ENCODE measurements at regions not wholly inside any gene's neighbourhood (a gene's known extent, or its start where the extent isn't known, plus 50 kb on each side); places are given as distances from the start of the nearest gene placed in this dataset.

GRCh38 chr2:144580521-144581161, 60.7 kb upstream of the ZEB2 start:
- peaks cover 0 to 4% (median 0%) of the 10 kb centered on the region in 11 experiments; a peak in 1 of 22 replicates for H3K9me3 ChIP-seq (replicated peaks in 1 of 11)
- no peak overlapping the region for H3K27ac ChIP-seq
- peaks cover 0 to 17% (median 5%) of the 10 kb centered on the region in 11 experiments; a peak in 3 of 22 replicates for H3K27me3 ChIP-seq
- peak overlapping the region in 9 of 11 experiments; percentile 2 to 45 (median 11); a peak in 9 of 22 replicates for H3K4me2 ChIP-seq
- no peak overlapping the region for H3K9ac ChIP-seq
- no peak overlapping the region for H3K4me3 ChIP-seq
- peaks cover 5 to 17% (median 13%) of the 10 kb centered on the region in 10 experiments; a peak in 13 of 20 replicates for H3K4me1 ChIP-seq
- no peaks in the 10 kb centered on the region for H3K36me3 ChIP-seq
- no peak for TF ChIP-seq Cebpa-rat (IDR thresholded peaks at IDR 0.05)
- H4K20me1 ChIP-seq: no peaks in the 10 kb centered on the region

GRCh38 chr2:144579556-144579955, 59.6 kb upstream of the ZEB2 start:
- Histone ChIP-seq H3K27me3 (peaks cover 0 to 17% (median 5%) of the 10 kb centered on the region in 11 experiments; a peak in 3 of 22 replicates), H3K9me3 (replicated peaks in 1 of 11) (peaks cover 0 to 7% (median 0%) of the 10 kb centered on the region in 11 experiments; a peak in 4 of 22 replicates), H3K9ac (no peak overlapping the region), H3K4me3 (no peak overlapping the region), H3K27ac (no peak overlapping the region), H3K4me1 (peaks cover 5 to 17% (median 13%) of the 10 kb centered on the region in 10 experiments; a peak in 13 of 20 replicates), H4K20me1 (no peaks in the 10 kb centered on the region), H3K36me3 (no peaks in the 10 kb centered on the region), H3K4me2 (no peak overlapping the region)
- TF ChIP-seq Cebpa-rat (IDR thresholded peaks at IDR 0.05): no peak

GRCh38 chr2:144578099-144578498, 58.2 kb upstream of the ZEB2 start:
- Histone ChIP-seq H4K20me1 (no peaks in the 10 kb centered on the region), H3K4me3 (no peak overlapping the region), H3K36me3 (no peaks in the 10 kb centered on the region), H3K27me3 (peaks cover 0 to 17% (median 5%) of the 10 kb centered on the region in 11 experiments; a peak in 3 of 22 replicates), H3K27ac (no peak overlapping the region), H3K4me1 (peaks cover 5 to 17% (median 11%) of the 10 kb centered on the region in 10 experiments; a peak in 13 of 20 replicates), H3K4me2 (no peak overlapping the region), H3K9me3 (replicated peaks in 1 of 11) (peaks cover 0 to 7% (median 0%) of the 10 kb centered on the region in 11 experiments; a peak in 3 of 22 replicates), H3K9ac (no peak overlapping the region)
- TF ChIP-seq Cebpa-rat (IDR thresholded peaks at IDR 0.05): no peak

- H4K20me1 ChIP-seq: no peaks in the 10 kb centered on the region
Measured at GRCh38 chr2:144572977-144573376, 53.1 kb upstream of the ZEB2 start.

GRCh38 chr2:144571770-144572169, 51.9 kb upstream of the ZEB2 start:
- Histone ChIP-seq H3K4me3 (no peak overlapping the region), H4K20me1 (no peaks in the 10 kb centered on the region), H3K36me3 (no peaks in the 10 kb centered on the region), H3K27me3 (no peaks in the 10 kb centered on the region), H3K27ac (no peak overlapping the region), H3K4me2 (no peak overlapping the region), H3K9ac (no peak overlapping the region), H3K4me1 (no peaks in the 10 kb centered on the region), H3K9me3 (replicated peaks in 1 of 11) (peaks cover 0 to 7% (median 0%) of the 10 kb centered on the region in 11 experiments; a peak in 4 of 22 replicates)
- no peak for TF ChIP-seq Cebpa-rat (IDR thresholded peaks at IDR 0.05)

More at GRCh38 chr2:144572977-144573376, 53.1 kb upstream of the ZEB2 start:
- Histone ChIP-seq H3K36me3 (no peaks in the 10 kb centered on the region), H3K4me1 (no peaks in the 10 kb centered on the region), H3K27ac (no peak overlapping the region), H3K4me2 (no peak overlapping the region), H3K4me3 (no peak overlapping the region), H3K9ac (no peak overlapping the region), H3K27me3 (no peaks in the 10 kb centered on the region), H3K9me3 (replicated peaks in 1 of 11) (peaks cover 0 to 7% (median 0%) of the 10 kb centered on the region in 11 experiments; a peak in 4 of 22 replicates)
- TF ChIP-seq Cebpa-rat (IDR thresholded peaks at IDR 0.05): no peak

GRCh38 chr2:144570566-144570965, 50.6 kb upstream of the ZEB2 start:
- Histone ChIP-seq H3K4me1 (no peaks in the 10 kb centered on the region), H3K27ac (no peak overlapping the region), H3K27me3 (no peaks in the 10 kb centered on the region), H4K20me1 (no peaks in the 10 kb centered on the region), H3K4me2 (no peak overlapping the region), H3K9ac (no peak overlapping the region), H3K36me3 (no peaks in the 10 kb centered on the region), H3K9me3 (replicated peaks in 1 of 11) (peaks cover 0 to 5% (median 0%) of the 10 kb centered on the region in 11 experiments; a peak in 4 of 22 replicates), H3K4me3 (no peak overlapping the region)
- no peak for TF ChIP-seq Cebpa-rat (IDR thresholded peaks at IDR 0.05)
